ENCODE measurements at regions not wholly inside any gene's neighbourhood (a gene's known extent, or its start where the extent isn't known, plus 50 kb on each side); places are given as distances from the start of the nearest gene placed in this dataset.

- TF ChIP-seq POLR2AphosphoS5 (IDR thresholded peaks at IDR 0.05; ENCODE audit: low read depth, low read length) (no peak), REST (IDR thresholded peaks at IDR 0.05; ENCODE audit: insufficient read depth in 1 of 2, low read depth in 2 of 2, low read length in 1 of 2) (no peak)
- TF ChIP-seq, protein P1, sequence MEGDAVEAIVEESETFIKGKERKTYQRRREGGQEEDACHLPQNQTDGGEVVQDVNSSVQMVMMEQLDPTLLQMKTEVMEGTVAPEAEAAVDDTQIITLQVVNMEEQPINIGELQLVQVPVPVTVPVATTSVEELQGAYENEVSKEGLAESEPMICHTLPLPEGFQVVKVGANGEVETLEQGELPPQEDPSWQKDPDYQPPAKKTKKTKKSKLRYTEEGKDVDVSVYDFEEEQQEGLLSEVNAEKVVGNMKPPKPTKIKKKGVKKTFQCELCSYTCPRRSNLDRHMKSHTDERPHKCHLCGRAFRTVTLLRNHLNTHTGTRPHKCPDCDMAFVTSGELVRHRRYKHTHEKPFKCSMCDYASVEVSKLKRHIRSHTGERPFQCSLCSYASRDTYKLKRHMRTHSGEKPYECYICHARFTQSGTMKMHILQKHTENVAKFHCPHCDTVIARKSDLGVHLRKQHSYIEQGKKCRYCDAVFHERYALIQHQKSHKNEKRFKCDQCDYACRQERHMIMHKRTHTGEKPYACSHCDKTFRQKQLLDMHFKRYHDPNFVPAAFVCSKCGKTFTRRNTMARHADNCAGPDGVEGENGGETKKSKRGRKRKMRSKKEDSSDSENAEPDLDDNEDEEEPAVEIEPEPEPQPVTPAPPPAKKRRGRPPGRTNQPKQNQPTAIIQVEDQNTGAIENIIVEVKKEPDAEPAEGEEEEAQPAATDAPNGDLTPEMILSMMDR (IDR thresholded peaks at IDR 0.05): no peak
Observed at GRCh38 chr2:206378835-206379234, 64.5 kb upstream of the ADAM23 start.

All from Panc1 (cell line).